ENCODE measurements at regions not wholly inside any gene's neighbourhood (a gene's known extent, or its start where the extent isn't known, plus 50 kb on each side); places are given as distances from the start of the nearest gene placed in this dataset.

GRCh38 chr21:19712441-19712840, 1285.8 kb upstream of the NCAM2 start:
- no peak for DNase-seq

GRCh38 chr21:19713313-19713712, 1284.9 kb upstream of the NCAM2 start:
- DNase-seq = no peak

GRCh38 chr21:19724081-19724480, 1274.1 kb upstream of the NCAM2 start:
- no peak for DNase-seq

- DNase-seq = no peak
Observed at GRCh38 chr21:19731251-19731650, 1267.0 kb upstream of the NCAM2 start.

- DNase-seq = no peak
Observed at GRCh38 chr21:19759836-19760235, 1238.4 kb upstream of the NCAM2 start.

GRCh38 chr21:19767546-19767945, 1230.7 kb upstream of the NCAM2 start:
- no peak for DNase-seq

- no peak for DNase-seq
Observed at GRCh38 chr21:19771881-19772280, 1226.3 kb upstream of the NCAM2 start.

GRCh38 chr21:19776076-19776475, 1222.1 kb upstream of the NCAM2 start:
- no peak for DNase-seq

GRCh38 chr21:19781881-19782652, 1216.1 kb upstream of the NCAM2 start:
- no peak for DNase-seq

- DNase-seq = no peak
Observed at GRCh38 chr21:19785941-19786340, 1212.3 kb upstream of the NCAM2 start.

GRCh38 chr21:19792004-19792403, 1206.2 kb upstream of the NCAM2 start:
- no peak for DNase-seq

GRCh38 chr21:19807201-19807600, 1191.0 kb upstream of the NCAM2 start:
- DNase-seq = no peak

- no peak for DNase-seq
Observed at GRCh38 chr21:19810779-19811178, 1187.4 kb upstream of the NCAM2 start.

- DNase-seq = no peak
Observed at GRCh38 chr21:19830446-19830845, 1167.8 kb upstream of the NCAM2 start.

- DNase-seq = no peak
Observed at GRCh38 chr21:19832551-19832950, 1165.7 kb upstream of the NCAM2 start.

- DNase-seq = no peak
Observed at GRCh38 chr21:19833082-19833481, 1165.1 kb upstream of the NCAM2 start.

GRCh38 chr21:19842601-19843000, 1155.6 kb upstream of the NCAM2 start:
- DNase-seq = no peak

- DNase-seq = no peak
Observed at GRCh38 chr21:19844334-19844733, 1153.9 kb upstream of the NCAM2 start.

GRCh38 chr21:19850157-19850556, 1148.1 kb upstream of the NCAM2 start:
- no peak for DNase-seq

GRCh38 chr21:19853061-19853460, 1145.1 kb upstream of the NCAM2 start:
- no peak for DNase-seq

- DNase-seq = peak in 1 of 2 experiments; percentile 5
Observed at GRCh38 chr21:19853709-19854575, 1144.3 kb upstream of the NCAM2 start.

GRCh38 chr21:19855522-19855921, 1142.7 kb upstream of the NCAM2 start:
- DNase-seq = no peak

- DNase-seq = no peak
Observed at GRCh38 chr21:19864476-19864875, 1133.7 kb upstream of the NCAM2 start.

GRCh38 chr21:19870682-19871081, 1127.5 kb upstream of the NCAM2 start:
- DNase-seq = no peak

Measured in NCI-H187 (cell line).